CD8-positive, alpha-beta memory T cell (primary cell): ENCODE measurements at regions not wholly inside any gene's neighbourhood (a gene's known extent, or its start where the extent isn't known, plus 50 kb on each side); places are given as distances from the start of the nearest gene placed in this dataset.
A peak's percentile ranks its signal among the peaks of the same experiment; 100 is the strongest.

ENCODE experiments used
- CTCF ChIA-PET: fragments of 350-600 bp; sonication (Branson Sonifier 250); formaldehyde crosslinking; loops from one replicate; lab custom pipeline; 2021; ENCODE audit warnings: antibody characterized with exemption; lab: Charles Lee
- POLR2A ChIA-PET: fragments of 350-600 bp; sonication (Branson Sonifier 250); formaldehyde crosslinking; loops from one replicate; lab custom pipeline; 2021; ENCODE audit warnings: antibody characterized with exemption; lab: Charles Lee
- DNase-seq, 5 donors: peaks; one replicate each; pipeline versions ENCODE4 v3.0.0 to v3.0.0-alpha.2; 2020 to 2022; ENCODE audit warnings: mixed read lengths in 1 of 5
- H3K27ac ChIP-seq: one replicate; pipeline ENCODE4 v1.7.0; 2013; ENCODE audit warnings: low read depth, mild to moderate bottlenecking, low read length, moderate library complexity
- H3K27me3 ChIP-seq: 2 replicates; pipeline ENCODE4 v1.7.0; 2013; ENCODE audit warnings: low read length, mild to moderate bottlenecking; ENCODE audit not compliant: insufficient read depth, poor library complexity, severe bottlenecking
- H3K36me3 ChIP-seq: 2 replicates; pipeline ENCODE4 v1.7.0; 2013; ENCODE audit warnings: mild to moderate bottlenecking, low read length, moderate library complexity; ENCODE audit not compliant: insufficient read depth
- H3K4me1 ChIP-seq: 2 replicates; pipeline ENCODE4 v1.7.0; 2013; ENCODE audit warnings: mild to moderate bottlenecking, low read length, moderate library complexity; ENCODE audit not compliant: insufficient read depth
- H3K4me3 ChIP-seq: 2 replicates; pipeline ENCODE4 v1.7.0; 2013; ENCODE audit warnings: mild to moderate bottlenecking, low read length
- H3K9me3 ChIP-seq: 2 replicates; pipeline ENCODE4 v1.7.0; 2013; ENCODE audit warnings: mild to moderate bottlenecking, low read length
- H3K27ac Mint-ChIP-seq, 8 donors: one replicate each; pipeline ENCODE4 v1.8.0; 2020 to 2021; ENCODE audit warnings: mixed read lengths in 8 of 8, mild to moderate bottlenecking in 6 of 8, inconsistent platforms in 3 of 8, moderate library complexity in 3 of 8
- H3K27me3 Mint-ChIP-seq, 2 donors: one replicate each; pipeline ENCODE4 v1.8.0; 2020 to 2021; ENCODE audit warnings: mixed read lengths in 2 of 2, mild to moderate bottlenecking in 1 of 2, moderate library complexity in 1 of 2
- H3K36me3 Mint-ChIP-seq, 3 donors: one replicate each; pipeline ENCODE4 v1.8.0; 2020 to 2021; ENCODE audit warnings: mixed read lengths in 3 of 3, inconsistent platforms in 1 of 3, mild to moderate bottlenecking in 1 of 3
- H3K4me1 Mint-ChIP-seq, 3 donors: one replicate each; pipeline ENCODE4 v1.8.0; 2020 to 2021; ENCODE audit warnings: mixed read lengths in 3 of 3, inconsistent platforms in 1 of 3, mild to moderate bottlenecking in 1 of 3
- H3K4me3 Mint-ChIP-seq, 7 donors: one replicate each; pipeline ENCODE4 v1.8.0; 2020 to 2021; ENCODE audit warnings: mixed read lengths in 7 of 7, mild to moderate bottlenecking in 6 of 7, moderate library complexity in 4 of 7, inconsistent platforms in 2 of 7
- H3K9me3 Mint-ChIP-seq, 5 donors: one replicate each; pipeline ENCODE4 v1.8.0; 2020 to 2022; ENCODE audit warnings: mixed read lengths in 5 of 5, mild to moderate bottlenecking in 3 of 5, moderate library complexity in 2 of 5, inconsistent platforms in 1 of 5

- H3K4me1 Mint-ChIP-seq: peaks cover 70 to 85% (median 76%) of the 10 kb centered on the region in 3 donors
- POLR2A ChIA-PET: interaction anchor here (1.0 to 18.8 kb wide), 7 partner anchors 10 to 438 kb away, joined by 3 to 285 read pairs (median 6); no protein-coding TSS in a partner anchor
- H3K27me3 Mint-ChIP-seq: peaks cover 0 to 1% of the 10 kb centered on the region in 2 donors
Observed at GRCh38 chr14:22508150-22508457, 80.9 kb downstream of the DAD1 start.

GRCh38 chr14:22506778-22507351 is 82.2 kb downstream of the DAD1 start:
- peaks cover 62 to 76% (median 71%) of the 10 kb centered on the region in 3 donors for H3K4me1 Mint-ChIP-seq
- peak in 1 of 5 donors; percentile 63 for DNase-seq
- no peaks in the 10 kb centered on the region for H3K9me3 ChIP-seq
- H3K36me3 Mint-ChIP-seq: peaks cover 26 to 90% (median 34%) of the 10 kb centered on the region in 3 donors
- H3K9me3 Mint-ChIP-seq: no peaks in the 10 kb centered on the region
- H3K36me3 ChIP-seq: peaks cover 34% of the 10 kb centered on the region
- H3K27ac ChIP-seq: no peak overlapping the region
- peaks cover 58% of the 10 kb centered on the region for H3K4me1 ChIP-seq
- ChIA-PET POLR2A (interaction anchor here (0.7 to 18.8 kb wide), 9 partner anchors 9 to 865 kb away, joined by 3 to 285 read pairs (median 4); no protein-coding TSS in a partner anchor), CTCF (interaction anchor here (0.8 to 3.1 kb wide), 4 partner anchors 10 to 864 kb away, joined by 3 to 10 read pairs (median 4); no protein-coding TSS in a partner anchor)
- H3K4me3 Mint-ChIP-seq: peak overlapping the region; percentile 89 to 98 (median 91)
- no peaks in the 10 kb centered on the region for H3K27me3 ChIP-seq
- peak overlapping the region; percentile 92 to 100 (median 96) for H3K27ac Mint-ChIP-seq
- H3K4me3 ChIP-seq: peak overlapping the region; percentile 65
- H3K27me3 Mint-ChIP-seq: peaks cover 0 to 1% of the 10 kb centered on the region in 2 donors

More at GRCh38 chr14:22508150-22508457, 80.9 kb downstream of the DAD1 start:
- Histone ChIP-seq H3K9me3 (no peaks in the 10 kb centered on the region), H3K27me3 (no peaks in the 10 kb centered on the region), H3K4me3 (peak overlapping the region; percentile 65), H3K36me3 (peaks cover 27% of the 10 kb centered on the region), H3K4me1 (peaks cover 71% of the 10 kb centered on the region), H3K27ac (peak overlapping the region; percentile 14)
- Mint-ChIP-seq H3K9me3 (no peaks in the 10 kb centered on the region), H3K27ac (peak overlapping the region; percentile 92 to 100 (median 96)), H3K36me3 (peaks cover 27 to 88% (median 38%) of the 10 kb centered on the region in 3 donors), H3K4me3 (peak overlapping the region; percentile 89 to 98 (median 91))
- DNase-seq: no peak
- CTCF ChIA-PET: interaction anchor here (2.1 to 3.1 kb wide), 2 partner anchors 48 to 62 kb away, joined by 10 read pairs; no protein-coding TSS in a partner anchor

- Histone ChIP-seq H3K4me1 (peaks cover 53% of the 10 kb centered on the region), H3K9me3 (no peaks in the 10 kb centered on the region), H3K36me3 (peaks cover 34% of the 10 kb centered on the region), H3K27ac (no peak overlapping the region), H3K4me3 (peak overlapping the region; percentile 65), H3K27me3 (no peaks in the 10 kb centered on the region)
- ChIA-PET POLR2A (interaction anchor here (0.8 to 18.8 kb wide), 6 partner anchors 9 to 453 kb away, joined by 3 to 285 read pairs (median 4); no protein-coding TSS in a partner anchor), CTCF (interaction anchor here (1.1 to 3.1 kb wide), 3 partner anchors 39 to 863 kb away, joined by 3 to 10 read pairs (median 3); no protein-coding TSS in a partner anchor)
- H3K27ac Mint-ChIP-seq: peak overlapping the region; percentile 92 to 100 (median 96)
- H3K9me3 Mint-ChIP-seq: no peaks in the 10 kb centered on the region
- H3K36me3 Mint-ChIP-seq: peaks cover 26 to 91% (median 32%) of the 10 kb centered on the region in 3 donors
- H3K4me3 Mint-ChIP-seq: peak overlapping the region; percentile 89 to 98 (median 91)
- H3K4me1 Mint-ChIP-seq: peaks cover 59 to 71% (median 67%) of the 10 kb centered on the region in 3 donors
- peaks cover 0 to 1% of the 10 kb centered on the region in 2 donors for H3K27me3 Mint-ChIP-seq
- no peak for DNase-seq
Observed at GRCh38 chr14:22506378-22506710, 82.7 kb downstream of the DAD1 start.

GRCh38 chr14:22505697-22506377 is 83.2 kb downstream of the DAD1 start:
- CTCF ChIA-PET: interaction anchor here (1.1 kb wide), 1 partner anchor 40 kb away, joined by 3 read pairs; no protein-coding TSS in a partner anchor

GRCh38 chr14:22505309-22505696 is 83.7 kb downstream of the DAD1 start:
- H3K9me3 ChIP-seq: no peaks in the 10 kb centered on the region
- DNase-seq: no peak
- no peaks in the 10 kb centered on the region for H3K9me3 Mint-ChIP-seq
- peak overlapping the region; percentile 89 to 98 (median 91) for H3K4me3 Mint-ChIP-seq
- peaks cover 50 to 64% (median 61%) of the 10 kb centered on the region in 3 donors for H3K4me1 Mint-ChIP-seq
- H3K27me3 Mint-ChIP-seq: peaks cover 0 to 1% of the 10 kb centered on the region in 2 donors
- H3K4me1 ChIP-seq: peaks cover 43% of the 10 kb centered on the region
- peaks cover 21 to 91% (median 22%) of the 10 kb centered on the region in 3 donors for H3K36me3 Mint-ChIP-seq
- peaks cover 26% of the 10 kb centered on the region for H3K36me3 ChIP-seq
- H3K4me3 ChIP-seq: peak overlapping the region; percentile 65
- ChIA-PET CTCF (interaction anchor here (1.1 kb wide), 1 partner anchor 40 kb away, joined by 3 read pairs; no protein-coding TSS in a partner anchor), POLR2A (interaction anchor here (1.0 to 18.8 kb wide), 4 partner anchors 9 to 452 kb away, joined by 3 to 285 read pairs (median 18); no protein-coding TSS in a partner anchor)
- peak overlapping the region; percentile 92 to 100 (median 96) for H3K27ac Mint-ChIP-seq
- peak overlapping the region; percentile 14 for H3K27ac ChIP-seq
- H3K27me3 ChIP-seq: no peaks in the 10 kb centered on the region

More at GRCh38 chr14:22505697-22506377, 83.2 kb downstream of the DAD1 start:
- peaks cover 0 to 1% of the 10 kb centered on the region in 2 donors for H3K27me3 Mint-ChIP-seq
- Histone ChIP-seq H3K4me1 (peaks cover 48% of the 10 kb centered on the region), H3K27ac (peak overlapping the region; percentile 14), H3K9me3 (no peaks in the 10 kb centered on the region), H3K4me3 (peak overlapping the region; percentile 65), H3K27me3 (no peaks in the 10 kb centered on the region), H3K36me3 (peaks cover 31% of the 10 kb centered on the region)
- peak overlapping the region; percentile 92 to 100 (median 96) for H3K27ac Mint-ChIP-seq
- POLR2A ChIA-PET: interaction anchor here (0.8 to 18.8 kb wide), 6 partner anchors 8 to 453 kb away, joined by 3 to 285 read pairs (median 3); no protein-coding TSS in a partner anchor
- peaks cover 55 to 66% (median 62%) of the 10 kb centered on the region in 3 donors for H3K4me1 Mint-ChIP-seq
- H3K4me3 Mint-ChIP-seq: peak overlapping the region; percentile 89 to 98 (median 91)
- H3K36me3 Mint-ChIP-seq: peaks cover 23 to 91% (median 27%) of the 10 kb centered on the region in 3 donors
- H3K9me3 Mint-ChIP-seq: no peaks in the 10 kb centered on the region
- no peak for DNase-seq

- H3K27me3 Mint-ChIP-seq: peaks cover 0 to 1% of the 10 kb centered on the region in 2 donors
- H3K4me1 Mint-ChIP-seq: peaks cover 40 to 59% (median 56%) of the 10 kb centered on the region in 3 donors
- POLR2A ChIA-PET: interaction anchor here (0.7 to 3.1 kb wide), 5 partner anchors 8 to 391 kb away, joined by 3 to 12 read pairs (median 4); no protein-coding TSS in a partner anchor
- peak overlapping the region; percentile 70 for H3K4me3 ChIP-seq
- H3K4me1 ChIP-seq: peaks cover 16% of the 10 kb centered on the region
- CTCF ChIA-PET: interaction anchor here (1.1 to 2.9 kb wide), 2 partner anchors 27 to 68 kb away, joined by 3 to 10 read pairs; no protein-coding TSS in a partner anchor
- H3K27ac ChIP-seq: peak overlapping the region; percentile 22
- H3K4me3 Mint-ChIP-seq: peak overlapping the region; percentile 86 to 94 (median 90)
- H3K36me3 Mint-ChIP-seq: peaks cover 0 to 91% (median 14%) of the 10 kb centered on the region in 3 donors
- H3K27ac Mint-ChIP-seq: peak overlapping the region; percentile 15 to 99 (median 88)
- no peaks in the 10 kb centered on the region for H3K27me3 ChIP-seq
- H3K36me3 ChIP-seq: peaks cover 11% of the 10 kb centered on the region
- no peaks in the 10 kb centered on the region for H3K9me3 Mint-ChIP-seq
- DNase-seq: no peak
- H3K9me3 ChIP-seq: no peaks in the 10 kb centered on the region
Observed at GRCh38 chr14:22502551-22502950, 86.5 kb downstream of the DAD1 start.

- CTCF ChIA-PET: interaction anchor here (0.8 to 2.9 kb wide), 2 partner anchors 54 to 68 kb away, joined by 3 to 10 read pairs; no protein-coding TSS in a partner anchor
- H3K4me1 ChIP-seq: peaks cover 12% of the 10 kb centered on the region
- no peaks in the 10 kb centered on the region for H3K27me3 ChIP-seq
- DNase-seq: no peak
- Mint-ChIP-seq H3K4me1 (peaks cover 37 to 59% (median 54%) of the 10 kb centered on the region in 3 donors), H3K4me3 (peak overlapping the region; percentile 86 to 94 (median 90)), H3K9me3 (no peaks in the 10 kb centered on the region), H3K27me3 (peaks cover 0 to 1% of the 10 kb centered on the region in 2 donors), H3K27ac (peak overlapping the region; percentile 74 to 99 (median 89)), H3K36me3 (peaks cover 0 to 91% (median 13%) of the 10 kb centered on the region in 3 donors)
- POLR2A ChIA-PET: interaction anchor here (0.7 to 3.1 kb wide), 5 partner anchors 8 to 432 kb away, joined by 3 to 12 read pairs (median 4); no protein-coding TSS in a partner anchor
- peak overlapping the region; percentile 70 for H3K4me3 ChIP-seq
- H3K36me3 ChIP-seq: peaks cover 11% of the 10 kb centered on the region
- H3K27ac ChIP-seq: peak overlapping the region; percentile 9
- no peaks in the 10 kb centered on the region for H3K9me3 ChIP-seq
Observed at GRCh38 chr14:22502007-22502406, 87.0 kb downstream of the DAD1 start.
